ENCODE measurements at regions not wholly inside any gene's neighbourhood (a gene's known extent, or its start where the extent isn't known, plus 50 kb on each side); places are given as distances from the start of the nearest gene placed in this dataset.

DNA sequence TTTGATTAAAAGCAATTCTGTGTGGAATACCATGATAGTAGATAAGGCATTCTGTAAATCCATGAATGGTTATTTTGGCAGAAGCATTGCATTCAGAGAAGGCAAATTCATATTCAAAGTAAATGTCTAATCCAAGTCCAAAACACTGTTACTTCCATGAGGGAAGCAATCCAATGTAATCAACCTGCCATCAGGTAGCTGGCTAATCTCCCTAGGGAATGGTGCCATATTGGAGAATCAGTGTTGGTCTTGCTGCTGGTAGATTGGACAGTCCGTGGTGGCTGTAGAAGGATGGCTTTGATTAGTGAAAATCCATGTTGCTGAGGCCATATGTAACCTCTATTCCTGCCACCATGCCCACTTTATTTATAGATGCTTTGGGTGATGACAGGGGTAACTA lies 72.1 kb upstream of the TNIK start:
- Mint-ChIP-seq H3K4me1 (no peaks in the 10 kb centered on the region), H3K9me3 (ENCODE audit: insufficient read depth) (no peaks in the 10 kb centered on the region), H3K27ac (no peak overlapping the region), H3K4me3 (no peak overlapping the region), H3K27me3 (no peaks in the 10 kb centered on the region)
- Histone ChIP-seq H3K4me2 (replicated peaks; ENCODE audit: low read depth, low read length, poor library complexity, severe bottlenecking) (no peak overlapping the region), H3K4me1 (ENCODE audit: control insufficient read depth in 2 of 2, insufficient read depth in 2 of 2, low read length in 2 of 2) (no peaks in the 10 kb centered on the region), H3K9me3 (ENCODE audit: control extremely low read depth in 1 of 3, control insufficient read depth in 2 of 3, insufficient read depth in 1 of 3, low read length in 2 of 3) (no peaks in the 10 kb centered on the region), H3K27ac (ENCODE audit: low read length in 2 of 2) (no peak overlapping the region), H4K20me1 (ENCODE audit: control insufficient read depth, insufficient read depth, low read length, poor library complexity, severe bottlenecking) (no peaks in the 10 kb centered on the region), H3K9ac (ENCODE audit: low read length) (no peak overlapping the region), H3K79me2 (ENCODE audit: control insufficient read depth, insufficient read depth, low read length) (no peaks in the 10 kb centered on the region), H3K4me3 (ENCODE audit: control extremely low read depth in 1 of 5, extremely low read depth in 1 of 5, insufficient read depth in 1 of 5, low read depth in 2 of 5, low read length in 4 of 5) (no peak overlapping the region), H3K27me3 (replicated peaks in 1 of 4; ENCODE audit: control extremely low read depth in 1 of 4, control insufficient read depth in 3 of 4, insufficient read depth in 4 of 4, low read length in 3 of 4) (no peaks in the 10 kb centered on the region), H3K36me3 (replicated peaks in 1 of 2; ENCODE audit: control extremely low read depth in 1 of 2, control insufficient read depth in 1 of 2, extremely low read depth in 1 of 2, insufficient read depth in 2 of 2, low read length in 1 of 2) (no peaks in the 10 kb centered on the region), H2AFZ (ENCODE audit: insufficient read depth, low read depth, low read length, poor library complexity, severe bottlenecking) (no peak overlapping the region)
- intact Hi-C loops (cut with micrococcal nuclease): no loop called here
- TF ChIP-seq, protein P1, sequence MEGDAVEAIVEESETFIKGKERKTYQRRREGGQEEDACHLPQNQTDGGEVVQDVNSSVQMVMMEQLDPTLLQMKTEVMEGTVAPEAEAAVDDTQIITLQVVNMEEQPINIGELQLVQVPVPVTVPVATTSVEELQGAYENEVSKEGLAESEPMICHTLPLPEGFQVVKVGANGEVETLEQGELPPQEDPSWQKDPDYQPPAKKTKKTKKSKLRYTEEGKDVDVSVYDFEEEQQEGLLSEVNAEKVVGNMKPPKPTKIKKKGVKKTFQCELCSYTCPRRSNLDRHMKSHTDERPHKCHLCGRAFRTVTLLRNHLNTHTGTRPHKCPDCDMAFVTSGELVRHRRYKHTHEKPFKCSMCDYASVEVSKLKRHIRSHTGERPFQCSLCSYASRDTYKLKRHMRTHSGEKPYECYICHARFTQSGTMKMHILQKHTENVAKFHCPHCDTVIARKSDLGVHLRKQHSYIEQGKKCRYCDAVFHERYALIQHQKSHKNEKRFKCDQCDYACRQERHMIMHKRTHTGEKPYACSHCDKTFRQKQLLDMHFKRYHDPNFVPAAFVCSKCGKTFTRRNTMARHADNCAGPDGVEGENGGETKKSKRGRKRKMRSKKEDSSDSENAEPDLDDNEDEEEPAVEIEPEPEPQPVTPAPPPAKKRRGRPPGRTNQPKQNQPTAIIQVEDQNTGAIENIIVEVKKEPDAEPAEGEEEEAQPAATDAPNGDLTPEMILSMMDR (IDR thresholded peaks at IDR 0.05): no peak
- no peak for TF ChIP-seq EZH2 (IDR thresholded peaks at IDR 0.05; ENCODE audit: borderline replicate concordance, insufficient read depth, low read depth, low read length, poor library complexity, severe bottlenecking)
- DNase-seq: no peak
- no peak for ATAC-seq (ENCODE audit: low read depth)
- WGBS (ENCODE audit: insufficient coverage): no CpG with 5 or more reads among the region's 1 CpG
- CTCF ChIA-PET: no interaction called here
- POLR2A ChIA-PET: no interaction called here

GRCh38 chr3:171531716-171532115 lies 71.5 kb upstream of the TNIK start:
- intact Hi-C loops (cut with micrococcal nuclease): no loop called here
- Mint-ChIP-seq H3K27me3 (no peaks in the 10 kb centered on the region), H3K27ac (no peak overlapping the region), H3K4me3 (no peak overlapping the region), H3K4me1 (no peaks in the 10 kb centered on the region), H3K9me3 (ENCODE audit: insufficient read depth) (no peaks in the 10 kb centered on the region)
- Histone ChIP-seq H3K79me2 (ENCODE audit: control insufficient read depth, insufficient read depth, low read length) (no peaks in the 10 kb centered on the region), H3K9me3 (ENCODE audit: control extremely low read depth in 1 of 3, control insufficient read depth in 2 of 3, insufficient read depth in 1 of 3, low read length in 2 of 3) (no peaks in the 10 kb centered on the region), H3K27ac (ENCODE audit: low read length in 2 of 2) (no peak overlapping the region), H3K27me3 (replicated peaks in 1 of 4; ENCODE audit: control extremely low read depth in 1 of 4, control insufficient read depth in 3 of 4, insufficient read depth in 4 of 4, low read length in 3 of 4) (no peaks in the 10 kb centered on the region), H2AFZ (ENCODE audit: insufficient read depth, low read depth, low read length, poor library complexity, severe bottlenecking) (no peak overlapping the region), H3K9ac (ENCODE audit: low read length) (no peak overlapping the region), H4K20me1 (ENCODE audit: control insufficient read depth, insufficient read depth, low read length, poor library complexity, severe bottlenecking) (no peaks in the 10 kb centered on the region), H3K4me2 (replicated peaks; ENCODE audit: low read depth, low read length, poor library complexity, severe bottlenecking) (no peak overlapping the region), H3K36me3 (replicated peaks in 1 of 2; ENCODE audit: control extremely low read depth in 1 of 2, control insufficient read depth in 1 of 2, extremely low read depth in 1 of 2, insufficient read depth in 2 of 2, low read length in 1 of 2) (no peaks in the 10 kb centered on the region), H3K4me3 (ENCODE audit: control extremely low read depth in 1 of 5, extremely low read depth in 1 of 5, insufficient read depth in 1 of 5, low read depth in 2 of 5, low read length in 4 of 5) (no peak overlapping the region), H3K4me1 (ENCODE audit: control insufficient read depth in 2 of 2, insufficient read depth in 2 of 2, low read length in 2 of 2) (no peaks in the 10 kb centered on the region)
- WGBS (ENCODE audit: insufficient coverage): 100% methylated on average over 1 of the region's 2 CpGs
- DNase-seq (no peak), ATAC-seq (ENCODE audit: low read depth) (no peak)
- CTCF ChIA-PET: no interaction called here
- no peak for TF ChIP-seq EZH2 (IDR thresholded peaks at IDR 0.05; ENCODE audit: borderline replicate concordance, insufficient read depth, low read depth, low read length, poor library complexity, severe bottlenecking)
- TF ChIP-seq, protein P1 (IDR thresholded peaks at IDR 0.05): no peak
- POLR2A ChIA-PET: no interaction called here
